CD4-positive, alpha-beta T cell treated with Interleukin-4 for 1 hour (primary cell): ENCODE measurements at regions not wholly inside any gene's neighbourhood (a gene's known extent, or its start where the extent isn't known, plus 50 kb on each side); places are given as distances from the start of the nearest gene placed in this dataset.

ENCODE experiments used
- DNase-seq, 2 donors: peaks; one replicate each; pipeline ENCODE4 v3.0.0-alpha.2; 2020 to 2022

DNA sequence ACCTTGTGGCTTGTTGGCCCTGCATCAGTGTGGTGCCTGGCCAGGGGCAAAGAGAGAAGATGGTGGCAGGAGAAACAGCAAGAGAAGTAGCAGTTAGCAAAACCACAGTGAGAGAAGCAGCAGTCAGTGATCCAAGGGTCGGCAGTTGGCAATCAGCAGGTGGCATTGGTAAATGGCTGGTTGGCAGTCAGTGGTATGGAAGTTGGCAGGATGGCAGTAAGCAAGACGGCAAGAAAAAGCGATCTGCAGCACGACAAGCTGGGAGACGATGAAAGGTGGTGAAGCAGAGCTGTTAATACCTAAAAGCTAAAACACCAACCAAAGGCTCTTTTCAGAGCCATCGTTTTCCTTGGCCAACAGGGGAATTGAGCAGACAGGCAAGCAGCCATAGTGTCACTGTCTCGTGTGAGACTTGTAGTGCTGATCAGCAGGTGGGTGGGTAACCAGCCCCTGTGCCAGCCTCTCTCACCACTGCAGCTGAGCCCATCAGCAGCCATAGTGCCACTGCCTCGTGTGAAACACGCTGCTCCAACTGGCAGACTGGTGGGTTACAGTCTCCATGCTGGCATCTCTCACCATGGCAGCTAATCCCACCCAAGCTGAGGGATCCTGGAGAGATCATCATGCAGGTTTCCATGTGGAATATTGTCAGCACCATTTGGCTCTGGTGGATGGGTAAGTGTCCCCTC lies 2078.4 kb downstream of the PCDH7 start:
- DNase-seq: no peak

GRCh38 chr4:32824336-32824735 lies 2104.2 kb downstream of the PCDH7 start:
- DNase-seq: no peak

- no peak for DNase-seq
These were observed 2106.0 kb downstream of the PCDH7 start for GRCh38 chr4:32826169-32826568.

DNA sequence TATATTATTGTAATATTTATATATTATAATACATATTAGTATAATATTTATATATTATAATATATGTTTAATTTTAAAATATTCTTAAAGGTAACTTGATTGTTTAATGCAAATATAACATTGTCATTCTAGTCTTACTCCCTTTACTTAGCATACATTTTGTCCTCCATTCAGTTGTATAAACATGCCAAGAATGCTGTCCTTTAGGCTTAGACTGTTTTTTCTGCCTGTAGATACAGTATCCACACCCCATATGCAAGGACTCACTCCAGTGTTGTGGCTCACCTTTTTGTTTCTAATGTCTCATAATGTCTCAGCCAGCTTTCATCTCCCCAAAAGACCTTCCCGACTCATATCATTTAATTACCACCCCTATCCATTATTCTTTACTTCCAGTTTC lies 2110.0 kb downstream of the PCDH7 start:
- DNase-seq: no peak

DNA sequence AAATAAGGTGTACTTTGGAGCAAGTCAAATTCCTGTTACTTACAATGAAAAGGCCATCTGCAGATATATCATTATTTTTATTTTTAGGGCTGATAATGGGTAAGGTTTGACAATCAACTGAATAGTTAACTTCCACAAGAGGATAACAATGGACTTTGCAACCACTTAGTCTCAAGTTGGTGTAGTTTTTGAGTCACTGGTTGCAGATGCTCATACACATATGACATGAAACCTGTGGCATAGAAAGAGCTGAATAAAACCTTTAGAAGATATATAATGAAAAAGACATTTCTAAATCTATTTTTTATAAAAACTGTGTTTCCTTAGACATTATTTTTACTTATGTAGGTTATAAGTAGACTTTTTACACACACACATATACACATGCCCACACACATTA lies 2110.9 kb downstream of the PCDH7 start:
- DNase-seq: no peak

GRCh38 chr4:32840461-32841189 lies 2120.5 kb downstream of the PCDH7 start:
- DNase-seq: no peak

- DNase-seq: no peak
These were observed 2121.0 kb downstream of the PCDH7 start for GRCh38 chr4:32841217-32841616.

GRCh38 chr4:32847461-32847860 lies 2127.3 kb downstream of the PCDH7 start:
- no peak for DNase-seq

DNA sequence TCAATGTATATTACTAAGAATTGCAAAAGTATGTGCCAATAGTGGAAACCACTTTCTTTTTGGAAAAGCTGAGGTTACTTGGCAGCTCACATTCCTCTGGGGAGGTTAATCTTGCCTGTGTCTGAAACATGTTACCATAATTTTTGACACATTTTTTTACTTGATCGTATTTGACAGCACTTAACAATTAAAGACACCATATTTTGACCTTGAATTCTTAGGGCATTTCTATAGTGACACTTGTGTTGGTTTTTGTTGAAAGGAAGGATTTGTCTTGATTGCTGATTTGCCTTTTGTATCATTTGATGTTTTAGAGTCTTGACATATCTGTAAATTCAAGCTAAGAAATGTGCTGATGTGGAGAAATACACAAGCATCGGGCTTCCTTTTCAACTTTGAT lies 2135.5 kb downstream of the PCDH7 start:
- DNase-seq: no peak

- no peak for DNase-seq
These were observed 2138.2 kb downstream of the PCDH7 start for GRCh38 chr4:32858361-32858760.

DNA sequence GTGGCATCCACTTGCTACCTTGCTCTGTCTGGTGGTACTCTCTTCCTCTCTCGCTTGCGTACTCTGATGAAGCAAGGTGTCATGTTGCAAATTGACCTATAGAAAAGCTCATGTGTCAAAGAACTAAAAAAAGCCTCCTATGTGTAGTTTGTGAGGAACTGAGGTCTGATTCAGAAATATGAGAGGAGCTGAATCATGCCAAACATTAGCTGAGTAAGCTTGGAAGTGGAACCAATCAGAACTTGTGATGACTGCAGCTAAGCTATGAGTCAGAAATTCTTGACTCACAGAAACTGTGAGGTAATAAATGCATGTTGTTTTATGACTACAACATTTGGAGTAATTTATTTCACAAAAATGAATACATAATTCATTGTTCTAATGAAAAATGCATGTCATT lies 2138.8 kb downstream of the PCDH7 start:
- no peak for DNase-seq

- DNase-seq: no peak
These were observed 2144.7 kb downstream of the PCDH7 start for GRCh38 chr4:32864713-32865351.

GRCh38 chr4:32876546-32876945 lies 2156.4 kb downstream of the PCDH7 start:
- DNase-seq: no peak

GRCh38 chr4:32879913-32880312 lies 2159.7 kb downstream of the PCDH7 start:
- DNase-seq: no peak

DNA sequence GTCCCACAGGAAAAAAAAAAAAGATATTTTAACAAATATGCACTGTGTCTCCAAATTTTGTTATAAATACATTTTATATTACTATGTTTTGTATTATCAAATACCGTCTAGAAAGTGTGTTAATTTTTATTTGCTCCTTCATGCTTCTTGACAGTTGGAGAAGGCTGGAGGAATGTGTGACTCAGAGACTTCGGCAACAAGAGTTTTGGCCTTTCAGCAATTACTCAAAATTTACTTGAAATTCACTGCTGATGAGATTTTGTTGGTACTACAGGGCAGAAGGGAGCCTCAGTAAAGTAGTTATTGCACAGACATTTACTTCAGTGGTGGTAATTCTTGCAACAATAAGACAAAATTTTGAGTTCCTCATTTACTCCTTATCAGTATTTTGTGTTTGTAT lies 2164.0 kb downstream of the PCDH7 start:
- no peak for DNase-seq

- DNase-seq: no peak
These were observed 2170.2 kb downstream of the PCDH7 start for GRCh38 chr4:32890398-32890797.

DNA sequence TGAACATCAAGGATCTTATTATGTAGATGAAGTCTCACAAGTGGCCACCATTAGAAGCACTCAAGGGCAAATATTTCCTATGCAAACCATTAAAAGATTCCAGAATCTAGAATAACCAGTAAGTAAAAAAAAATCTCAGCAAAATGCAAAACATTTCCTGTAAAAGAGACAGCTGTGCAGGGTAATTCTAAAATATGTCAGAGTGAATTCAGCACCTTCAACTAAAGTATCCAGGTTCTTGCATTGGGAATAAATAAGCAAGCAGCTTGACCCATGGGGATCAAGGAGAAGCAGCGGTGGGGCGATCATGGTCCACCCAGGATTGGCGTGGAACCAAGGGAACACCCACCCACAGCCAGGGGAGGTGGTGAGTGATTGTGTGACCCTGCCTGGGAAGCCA lies 2188.9 kb downstream of the PCDH7 start:
- DNase-seq: no peak

GRCh38 chr4:32909736-32910135 lies 2189.6 kb downstream of the PCDH7 start:
- no peak for DNase-seq

GRCh38 chr4:32917586-32917985 lies 2197.4 kb downstream of the PCDH7 start:
- DNase-seq: no peak

GRCh38 chr4:32929796-32930699 lies 2209.9 kb downstream of the PCDH7 start:
- no peak for DNase-seq

- DNase-seq: no peak
These were observed 2210.5 kb downstream of the PCDH7 start for GRCh38 chr4:32930700-32931099.

GRCh38 chr4:32931475-32931874 lies 2211.3 kb downstream of the PCDH7 start:
- DNase-seq: no peak

DNA sequence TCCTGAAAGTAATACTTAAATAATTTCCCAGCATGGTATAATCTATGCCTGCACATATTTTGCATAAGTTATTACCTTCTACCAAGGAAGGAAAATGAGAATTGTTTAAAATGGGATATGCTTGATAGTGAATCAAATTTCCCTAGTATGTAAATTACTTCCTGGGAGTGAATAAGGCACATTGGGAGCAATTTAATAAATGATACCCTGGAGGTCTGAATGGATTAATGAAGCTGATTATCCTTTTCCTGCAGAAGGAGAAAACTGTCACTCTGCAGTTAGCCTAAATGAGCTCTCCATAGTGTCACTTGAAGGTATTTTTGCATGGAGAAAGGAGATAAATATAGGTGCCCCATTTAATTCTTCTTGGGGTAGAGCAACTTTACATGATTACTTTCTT lies 2212.0 kb downstream of the PCDH7 start:
- DNase-seq: no peak
